SK-N-MC (cell line): ENCODE measurements at regions not wholly inside any gene's neighbourhood (a gene's known extent, or its start where the extent isn't known, plus 50 kb on each side); places are given as distances from the start of the nearest gene placed in this dataset.

Source experiments
- EZH2 ChIP-seq: fragments of 200-600 bp; sonication (generic); IDR thresholded peaks from one replicate; pipeline ENCODE4 v1.6.1; 2017; ENCODE audit warnings: antibody characterized with exemption
- FOXP2 ChIP-seq: optimal IDR thresholded peaks from 2 replicates; pipeline ENCODE3; 2011; ENCODE audit warnings: mild to moderate bottlenecking, moderate library complexity; ENCODE audit not compliant: insufficient read depth; ENCODE audit errors: extremely low read length, control extremely low read depth
- POLR2AphosphoS5 ChIP-seq: IDR thresholded peaks from 2 replicates; pipeline ENCODE4 v1.6.1; 2012; ENCODE audit warnings: mild to moderate bottlenecking, low read depth, low read length, borderline replicate concordance

GRCh38 chr12:61272441-61272840 lies 987.8 kb upstream of the USP15 start:
- TF ChIP-seq POLR2AphosphoS5: no peak
- no peak for TF ChIP-seq EZH2
- TF ChIP-seq FOXP2: no peak
